Right lobe of liver (tissue), 6 donors: ENCODE measurements at regions not wholly inside any gene's neighbourhood (a gene's known extent, or its start where the extent isn't known, plus 50 kb on each side); places are given as distances from the start of the nearest gene placed in this dataset.

Experiments used
- ATAC-seq, 4 donors: fragments of 200-7000 bp; cut with Tn5 transposase; one replicate each; pipeline ENCODE4 v1.9.1; 2020; ENCODE audit warnings: mild to moderate bottlenecking in 4 of 4, moderate library complexity in 4 of 4
- DNase-seq, 3 donors: peaks; one replicate each; pipeline ENCODE4 v3.0.0-alpha.2; 2020
- H3K27ac ChIP-seq, 3 donors: fragments of 200-600 bp; one replicate each; pipeline ENCODE4 v1.8.0; 2022
- H3K27me3 ChIP-seq, 2 donors: fragments of 200-600 bp; one replicate each; pipeline ENCODE4 v1.8.0; 2022
- H3K36me3 ChIP-seq, 4 donors: fragments of 200-600 bp; sonication (generic) in 1 of 4; one replicate each; pipeline versions ENCODE4 v1.5.1 to v1.8.0; 2017 to 2022; ENCODE audit warnings: control low read depth in 1 of 4
- H3K4me1 ChIP-seq, 4 donors: fragments of 200-600 bp; sonication (generic) in 1 of 4; one replicate each; pipeline versions ENCODE4 v1.5.1 to v1.8.0; 2017 to 2022; ENCODE audit warnings: control low read depth in 1 of 4
- H3K4me3 ChIP-seq, 3 donors: fragments of 200-600 bp; one replicate each; pipeline ENCODE4 v1.8.0; 2022
- H3K9me3 ChIP-seq, 4 donors: fragments of 200-600 bp; sonication (generic) in 1 of 4; one replicate each; pipeline versions ENCODE4 v1.5.1 to v1.8.0; 2017 to 2022; ENCODE audit warnings: control low read depth in 1 of 4
- CTCF ChIP-seq, 4 donors: fragments of 200-600 bp in 3 of 4; fragments of 450-650 bp in 1 of 4; IDR thresholded peaks; one replicate each; pipeline versions ENCODE4 v1.5.1 to v1.8.0; 2016 to 2022; ENCODE audit warnings: antibody characterized with exemption in 4 of 4, mild to moderate bottlenecking in 2 of 4
- POLR2A ChIP-seq: fragments of 450-650 bp; IDR thresholded peaks from one replicate; pipeline ENCODE4 v1.6.1; 2017; ENCODE audit warnings: antibody characterized with exemption, mild to moderate bottlenecking
- WGBS: methylation state at CpG from one replicate; pipeline ENCODE4 v1.1.6; 2018; ENCODE audit warnings: low coverage, low lambda C conversion rate; ENCODE audit not compliant: insufficient coverage; ENCODE audit errors: missing lambda C conversion rate; 5-methylcytosine and 5-hydroxymethylcytosine counted together
- intact Hi-C, 2 donors: fragments of 100-400 bp; cut with DNase I; formaldehyde crosslinking; loops; one replicate each; pipeline versions ENCODE4 v1.11.2 to v1.14.1; 2022
- donor health status: DM: no; HTN: yes; CAD: no.
- donor health status: DM: no; HTN: no; CAD: no.
- donor health status: DM: no; HTN: no; CAD: no.
- donor health status: DM: no; HTN: yes; CAD: no.
- donor health status: DM: no; HTN: yes; CAD: no.

GRCh38 chr2:220125551-220125950 is 498.1 kb downstream of the SLC4A3 start:
- 71% methylated on average over 6 of the region's 8 CpGs for WGBS
- Histone ChIP-seq H3K4me3 (no peak overlapping the region), H3K9me3 (no peaks in the 10 kb centered on the region), H3K36me3 (no peaks in the 10 kb centered on the region), H3K4me1 (no peaks in the 10 kb centered on the region), H3K27me3 (no peaks in the 10 kb centered on the region), H3K27ac (no peak overlapping the region)
- no peak for TF ChIP-seq CTCF (IDR thresholded peaks at IDR 0.05)
- TF ChIP-seq POLR2A = no peak
- DNase-seq (no peak), ATAC-seq (no peak)
- intact Hi-C loops = no loop called here

GRCh38 chr2:220127311-220127710 is 499.9 kb downstream of the SLC4A3 start:
- H3K9me3 ChIP-seq = no peaks in the 10 kb centered on the region
- no peak for ATAC-seq
- intact Hi-C loops = no loop called here
- TF ChIP-seq POLR2A (no peak), CTCF (IDR thresholded peaks at IDR 0.05) (no peak)
- H3K27me3 ChIP-seq = no peaks in the 10 kb centered on the region
- 38% methylated on average over 2 of the region's 3 CpGs for WGBS
- no peaks in the 10 kb centered on the region for H3K36me3 ChIP-seq
- H3K4me1 ChIP-seq = no peaks in the 10 kb centered on the region
- H3K4me3 ChIP-seq = no peak overlapping the region
- no peak overlapping the region for H3K27ac ChIP-seq
- no peak for DNase-seq

GRCh38 chr2:220127876-220128275 is 500.4 kb downstream of the SLC4A3 start:
- Histone ChIP-seq H3K27me3 (no peaks in the 10 kb centered on the region), H3K4me3 (no peak overlapping the region), H3K27ac (no peak overlapping the region), H3K9me3 (no peaks in the 10 kb centered on the region), H3K4me1 (no peaks in the 10 kb centered on the region), H3K36me3 (no peaks in the 10 kb centered on the region)
- ATAC-seq (no peak), DNase-seq (no peak)
- 54% methylated on average over 5 of the region's 5 CpGs for WGBS
- TF ChIP-seq CTCF (IDR thresholded peaks at IDR 0.05) (no peak), POLR2A (no peak)
- intact Hi-C loops = no loop called here

- Histone ChIP-seq H3K27ac (no peak overlapping the region), H3K36me3 (no peaks in the 10 kb centered on the region), H3K4me1 (no peaks in the 10 kb centered on the region), H3K4me3 (no peak overlapping the region), H3K9me3 (no peaks in the 10 kb centered on the region), H3K27me3 (no peaks in the 10 kb centered on the region)
- DNase-seq (no peak), ATAC-seq (no peak)
- intact Hi-C loops = no loop called here
- TF ChIP-seq POLR2A (no peak), CTCF (IDR thresholded peaks at IDR 0.05) (no peak)
- WGBS = 54% methylated on average over 7 of the region's 7 CpGs
Measured at GRCh38 chr2:220129391-220129790, 502.0 kb downstream of the SLC4A3 start.
